ENCODE measurements at regions not wholly inside any gene's neighbourhood (a gene's known extent, or its start where the extent isn't known, plus 50 kb on each side); places are given as distances from the start of the nearest gene placed in this dataset.

DNA sequence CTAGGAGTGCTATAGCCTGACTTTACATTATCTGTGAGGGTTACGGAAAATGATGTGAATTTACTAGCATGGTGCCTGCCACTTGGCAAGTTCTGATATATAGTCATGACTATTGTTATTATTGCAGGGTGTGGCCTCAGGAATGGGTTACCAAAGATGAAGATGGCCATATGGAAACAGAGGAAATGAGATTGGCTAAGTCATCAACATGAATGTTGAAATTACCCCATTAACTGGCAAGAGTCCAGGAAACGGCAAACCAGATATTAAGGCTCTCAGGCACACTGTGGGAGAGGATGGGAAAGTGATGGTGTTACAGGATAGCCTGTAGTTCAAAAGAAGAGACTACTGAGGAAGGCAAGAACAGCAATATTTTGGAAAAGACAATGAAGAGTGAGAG is 183.3 kb downstream of the KCNRG start:
- TF ChIP-seq, protein P1, sequence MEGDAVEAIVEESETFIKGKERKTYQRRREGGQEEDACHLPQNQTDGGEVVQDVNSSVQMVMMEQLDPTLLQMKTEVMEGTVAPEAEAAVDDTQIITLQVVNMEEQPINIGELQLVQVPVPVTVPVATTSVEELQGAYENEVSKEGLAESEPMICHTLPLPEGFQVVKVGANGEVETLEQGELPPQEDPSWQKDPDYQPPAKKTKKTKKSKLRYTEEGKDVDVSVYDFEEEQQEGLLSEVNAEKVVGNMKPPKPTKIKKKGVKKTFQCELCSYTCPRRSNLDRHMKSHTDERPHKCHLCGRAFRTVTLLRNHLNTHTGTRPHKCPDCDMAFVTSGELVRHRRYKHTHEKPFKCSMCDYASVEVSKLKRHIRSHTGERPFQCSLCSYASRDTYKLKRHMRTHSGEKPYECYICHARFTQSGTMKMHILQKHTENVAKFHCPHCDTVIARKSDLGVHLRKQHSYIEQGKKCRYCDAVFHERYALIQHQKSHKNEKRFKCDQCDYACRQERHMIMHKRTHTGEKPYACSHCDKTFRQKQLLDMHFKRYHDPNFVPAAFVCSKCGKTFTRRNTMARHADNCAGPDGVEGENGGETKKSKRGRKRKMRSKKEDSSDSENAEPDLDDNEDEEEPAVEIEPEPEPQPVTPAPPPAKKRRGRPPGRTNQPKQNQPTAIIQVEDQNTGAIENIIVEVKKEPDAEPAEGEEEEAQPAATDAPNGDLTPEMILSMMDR (IDR thresholded peaks at IDR 0.05) = no peak
- no peak for TF ChIP-seq POLR2A (IDR thresholded peaks at IDR 0.05)
